Neutrophil (primary cell): ENCODE measurements at regions not wholly inside any gene's neighbourhood (a gene's known extent, or its start where the extent isn't known, plus 50 kb on each side); places are given as distances from the start of the nearest gene placed in this dataset.

Experiments
- H3K27ac ChIP-seq: fragments of 200-600 bp; sonication (generic); 2 replicates; pipeline ENCODE4 v1.5.1; 2016; ENCODE audit warnings: mild to moderate bottlenecking, moderate library complexity
- H3K27me3 ChIP-seq: fragments of 200-600 bp; sonication (generic); 2 replicates; pipeline ENCODE4 v1.6.0; 2016; ENCODE audit warnings: mild to moderate bottlenecking
- H3K36me3 ChIP-seq: fragments of 200-600 bp; sonication (generic); 2 replicates; pipeline ENCODE4 v1.5.1; 2017
- H3K4me1 ChIP-seq, 2 experiments: fragments of 200-600 bp in 1 of 2; sonication (generic) in 1 of 2; 1 replicate in 1 of 2; 2 replicates in 1 of 2; pipeline versions ENCODE4 v1.5.1 to v1.6.1; 2013 to 2016; ENCODE audit warnings: low read depth in 1 of 2, low read length in 1 of 2, mild to moderate bottlenecking in 1 of 2, moderate library complexity in 1 of 2; ENCODE audit not compliant: control insufficient read depth in 1 of 2, insufficient read depth in 1 of 2
- H3K4me3 ChIP-seq, 2 experiments: fragments of 200-600 bp in 1 of 2; sonication (generic) in 1 of 2; 1 replicate in 1 of 2; 2 replicates in 1 of 2; pipeline ENCODE4 v1.5.1; 2013 to 2016; ENCODE audit warnings: low read depth in 1 of 2, low read length in 1 of 2, mild to moderate bottlenecking in 1 of 2, moderate library complexity in 1 of 2
- H3K9me3 ChIP-seq: fragments of 200-600 bp; sonication (generic); 2 replicates; pipeline ENCODE4 v1.5.1; 2016
- CTCF ChIP-seq: fragments of 200-600 bp; sonication (generic); IDR thresholded peaks from 2 replicates; pipeline ENCODE4 v1.5.1; 2016; ENCODE audit warnings: antibody characterized with exemption

- H3K9me3 ChIP-seq: no peaks in the 10 kb centered on the region
- no peaks in the 10 kb centered on the region for H3K27me3 ChIP-seq
- no peak overlapping the region for H3K27ac ChIP-seq
- H3K36me3 ChIP-seq: no peaks in the 10 kb centered on the region
- no peaks in the 10 kb centered on the region for H3K4me1 ChIP-seq
- no peak overlapping the region for H3K4me3 ChIP-seq
- TF ChIP-seq CTCF: no peak
These were observed 1363.9 kb upstream of the CRIM1 start for GRCh38 chr2:34991508-34992274.

GRCh38 chr2:34985474-34985873 is 1370.1 kb upstream of the CRIM1 start:
- H3K4me1 ChIP-seq: no peaks in the 10 kb centered on the region
- no peak for TF ChIP-seq CTCF
- no peaks in the 10 kb centered on the region for H3K36me3 ChIP-seq
- H3K27ac ChIP-seq: no peak overlapping the region
- no peaks in the 10 kb centered on the region for H3K27me3 ChIP-seq
- no peaks in the 10 kb centered on the region for H3K9me3 ChIP-seq
- no peak overlapping the region for H3K4me3 ChIP-seq

DNA sequence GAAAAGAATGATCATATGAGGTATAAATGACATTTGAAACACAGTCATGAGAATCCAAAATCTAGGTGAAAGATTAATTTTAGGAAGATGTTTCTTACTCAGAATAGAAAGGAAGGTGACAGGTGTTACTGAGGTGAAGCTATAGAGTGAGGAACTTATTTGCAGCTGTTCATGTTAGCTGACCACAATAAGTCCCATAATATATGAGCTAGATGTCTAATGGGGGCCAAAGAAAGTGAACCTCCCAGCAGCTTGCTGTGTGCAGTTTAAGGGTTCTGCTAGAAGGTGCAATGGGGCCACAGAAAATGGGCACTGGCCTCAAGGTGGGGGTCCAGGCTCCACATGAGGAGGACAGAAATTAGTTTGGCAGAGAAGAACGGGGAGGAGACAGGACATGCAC is 1374.9 kb upstream of the CRIM1 start:
- Histone ChIP-seq H3K36me3 (no peaks in the 10 kb centered on the region), H3K27ac (no peak overlapping the region), H3K9me3 (no peaks in the 10 kb centered on the region), H3K4me3 (no peak overlapping the region), H3K4me1 (no peaks in the 10 kb centered on the region), H3K27me3 (no peaks in the 10 kb centered on the region)
- TF ChIP-seq CTCF: no peak

DNA sequence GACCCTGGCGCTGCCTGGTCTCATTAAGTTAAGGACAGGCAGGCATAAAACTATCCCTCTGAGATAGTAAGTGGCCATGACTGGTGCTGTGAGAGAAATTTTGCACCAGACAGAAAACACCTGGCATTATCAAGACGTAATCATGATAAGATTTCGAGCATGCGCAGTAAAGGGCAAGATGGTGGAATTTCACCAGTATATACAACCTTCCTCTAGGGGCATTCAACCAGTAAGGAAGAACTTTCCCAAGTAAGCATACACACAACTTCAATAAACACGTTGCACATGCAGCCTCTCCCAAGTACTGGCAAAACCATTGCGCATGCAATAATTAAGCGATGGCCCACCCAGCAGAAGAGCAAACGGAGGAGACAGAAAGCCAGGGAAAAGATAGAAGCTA is 1376.4 kb upstream of the CRIM1 start:
- H3K36me3 ChIP-seq: no peaks in the 10 kb centered on the region
- H3K9me3 ChIP-seq: no peaks in the 10 kb centered on the region
- TF ChIP-seq CTCF: no peak
- H3K4me1 ChIP-seq: no peaks in the 10 kb centered on the region
- no peak overlapping the region for H3K4me3 ChIP-seq
- no peak overlapping the region for H3K27ac ChIP-seq
- H3K27me3 ChIP-seq: no peaks in the 10 kb centered on the region

- TF ChIP-seq CTCF: no peak
- Histone ChIP-seq H3K4me1 (no peaks in the 10 kb centered on the region), H3K9me3 (no peaks in the 10 kb centered on the region)
These were observed 1362.7 kb upstream of the FAM98A start for GRCh38 chr2:34961822-34962221.

More at GRCh38 chr2:34961822-34962221, 1362.7 kb upstream of the FAM98A start:
- no peak overlapping the region for H3K27ac ChIP-seq
- no peaks in the 10 kb centered on the region for H3K27me3 ChIP-seq
- no peaks in the 10 kb centered on the region for H3K36me3 ChIP-seq
- no peak overlapping the region for H3K4me3 ChIP-seq
